CD4-positive, alpha-beta T cell (primary cell): ENCODE measurements at regions not wholly inside any gene's neighbourhood (a gene's known extent, or its start where the extent isn't known, plus 50 kb on each side); places are given as distances from the start of the nearest gene placed in this dataset.

Source experiments
- ATAC-seq: fragments of 200-7000 bp; cut with Tn5 transposase; one replicate; pipeline ENCODE4 v1.10.0; 2022; ENCODE audit warnings: mild to moderate bottlenecking; ENCODE audit not compliant: poor library complexity
- CTCF ChIA-PET: fragments of 350-600 bp; sonication (Branson Sonifier 250); formaldehyde crosslinking; loops from one replicate; lab custom pipeline; 2021; ENCODE audit warnings: antibody characterized with exemption, inconsistent platforms; lab: Charles Lee
- POLR2A ChIA-PET: fragments of 350-600 bp; sonication (Branson Sonifier 250); formaldehyde crosslinking; loops from one replicate; lab custom pipeline; 2021; ENCODE audit warnings: antibody characterized with exemption, inconsistent platforms; lab: Charles Lee
- DNase-seq, 14 experiments: peaks; one replicate each; pipeline ENCODE4 v3.0.0-alpha.2; 2013 to 2020; ENCODE audit warnings: mixed read lengths in 2 of 14
- H3K27ac ChIP-seq, 2 donors: one replicate each; pipeline versions ENCODE4 v1.5.1 to v1.7.0; 2013; ENCODE audit warnings: low read length in 2 of 2, low read depth in 1 of 2, mild to moderate bottlenecking in 1 of 2
- H3K27me3 ChIP-seq, 2 experiments: 1 replicate in 1 of 2; 2 replicates in 1 of 2; pipeline versions ENCODE4 v1.6.1 to v1.7.0; 2013; ENCODE audit warnings: low read length in 2 of 2, control low read depth in 1 of 2, mild to moderate bottlenecking in 1 of 2, moderate library complexity in 1 of 2; ENCODE audit not compliant: insufficient read depth in 2 of 2, control insufficient read depth in 1 of 2
- H3K36me3 ChIP-seq: one replicate; pipeline ENCODE4 v1.6.1; 2013; ENCODE audit warnings: low read length, control low read depth; ENCODE audit not compliant: insufficient read depth
- H3K4me1 ChIP-seq: one replicate; pipeline ENCODE4 v1.6.1; 2013; ENCODE audit warnings: low read length, control low read depth; ENCODE audit not compliant: insufficient read depth
- H3K4me3 ChIP-seq: one replicate; pipeline ENCODE4 v1.5.1; 2013; ENCODE audit warnings: mild to moderate bottlenecking, low read length, moderate library complexity
- H3K9me3 ChIP-seq, 2 experiments: 1 replicate in 1 of 2; 2 replicates in 1 of 2; pipeline versions ENCODE4 v1.6.1 to v1.7.0; 2013; ENCODE audit warnings: low read length in 2 of 2, mild to moderate bottlenecking in 2 of 2, control low read depth in 1 of 2, moderate library complexity in 1 of 2; ENCODE audit not compliant: control insufficient read depth in 1 of 2, insufficient read depth in 1 of 2
- H3K27ac Mint-ChIP-seq: one replicate; pipeline ENCODE4 v1.8.0; 2020; ENCODE audit warnings: mixed read lengths
- H3K27me3 Mint-ChIP-seq: one replicate; pipeline ENCODE4 v1.8.0; 2021; ENCODE audit warnings: mixed read lengths
- H3K36me3 Mint-ChIP-seq: one replicate; pipeline ENCODE4 v1.8.0; 2021; ENCODE audit warnings: low read depth, mixed read lengths
- H3K4me1 Mint-ChIP-seq: one replicate; pipeline ENCODE4 v1.8.0; 2021; ENCODE audit warnings: low read depth, mixed read lengths
- H3K4me3 Mint-ChIP-seq: one replicate; pipeline ENCODE4 v1.8.0; 2020; ENCODE audit warnings: mild to moderate bottlenecking, mixed read lengths
- H3K9me3 Mint-ChIP-seq: one replicate; pipeline ENCODE4 v1.8.0; 2020; ENCODE audit warnings: mixed read lengths
- CTCF ChIP-seq: fragments of 200-600 bp; IDR thresholded peaks from one replicate; pipeline ENCODE4 v1.8.0; 2022; ENCODE audit warnings: antibody characterized with exemption, mild to moderate bottlenecking
- intact Hi-C, 2 experiments: fragments of 100-400 bp; cut with DNase I in 1 of 2; cut with micrococcal nuclease in 1 of 2; formaldehyde crosslinking; loops; one replicate each; pipeline versions ENCODE4 v1.15.1 to v1.9.0; 2023 to 2025; cut with DNase I, micrococcal nuclease

GRCh38 chr6:139586273-139586672 is 211.8 kb upstream of the CITED2 start:
- no peak overlapping the region for H3K27ac ChIP-seq
- no peak overlapping the region for H3K27ac Mint-ChIP-seq
- H3K27me3 Mint-ChIP-seq: peaks cover 17% of the 10 kb centered on the region
- no peaks in the 10 kb centered on the region for H3K36me3 ChIP-seq
- ATAC-seq (no peak), DNase-seq (no peak)
- H3K4me1 Mint-ChIP-seq: peaks cover 3% of the 10 kb centered on the region
- CTCF ChIA-PET: no interaction called here
- no peaks in the 10 kb centered on the region for H3K9me3 ChIP-seq
- intact Hi-C loops: no loop called here
- H3K4me1 ChIP-seq: no peaks in the 10 kb centered on the region
- no peaks in the 10 kb centered on the region for H3K9me3 Mint-ChIP-seq
- H3K27me3 ChIP-seq: no peaks in the 10 kb centered on the region
- POLR2A ChIA-PET: no interaction called here
- no peaks in the 10 kb centered on the region for H3K36me3 Mint-ChIP-seq
- H3K4me3 ChIP-seq: no peak overlapping the region
- H3K4me3 Mint-ChIP-seq: no peak overlapping the region
- no peak for TF ChIP-seq CTCF

DNA sequence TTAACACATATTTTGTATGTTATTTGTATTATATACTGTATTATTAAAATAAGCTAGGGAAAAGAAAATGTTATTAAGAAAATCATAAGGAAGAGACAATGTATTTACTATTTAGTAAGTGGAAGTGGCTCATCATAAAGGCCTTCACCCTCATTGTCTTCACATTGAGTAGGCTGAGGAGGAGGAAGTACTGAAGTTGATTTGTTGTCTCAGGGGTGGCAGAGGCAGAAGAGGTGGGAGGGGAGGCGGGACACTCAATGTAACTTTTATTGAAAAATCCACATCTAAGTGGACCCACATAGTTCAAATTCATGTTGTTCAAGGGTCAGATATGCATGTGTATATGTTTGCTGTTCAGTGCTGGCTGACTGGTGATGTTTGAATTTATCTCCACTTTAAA is 210.2 kb upstream of the CITED2 start:
- Histone ChIP-seq H3K27ac (no peak overlapping the region), H3K36me3 (no peaks in the 10 kb centered on the region), H3K9me3 (no peaks in the 10 kb centered on the region), H3K4me3 (no peak overlapping the region), H3K27me3 (no peaks in the 10 kb centered on the region), H3K4me1 (peaks cover 10% of the 10 kb centered on the region)
- no peaks in the 10 kb centered on the region for H3K36me3 Mint-ChIP-seq
- H3K27me3 Mint-ChIP-seq: peaks cover 6% of the 10 kb centered on the region
- DNase-seq (no peak), ATAC-seq (no peak)
- POLR2A ChIA-PET: no interaction called here
- H3K27ac Mint-ChIP-seq: no peak overlapping the region
- H3K4me1 Mint-ChIP-seq: peaks cover 18% of the 10 kb centered on the region
- TF ChIP-seq CTCF: no peak
- intact Hi-C loops: no loop called here
- no peaks in the 10 kb centered on the region for H3K9me3 Mint-ChIP-seq
- CTCF ChIA-PET: no interaction called here
- H3K4me3 Mint-ChIP-seq: no peak overlapping the region

DNA sequence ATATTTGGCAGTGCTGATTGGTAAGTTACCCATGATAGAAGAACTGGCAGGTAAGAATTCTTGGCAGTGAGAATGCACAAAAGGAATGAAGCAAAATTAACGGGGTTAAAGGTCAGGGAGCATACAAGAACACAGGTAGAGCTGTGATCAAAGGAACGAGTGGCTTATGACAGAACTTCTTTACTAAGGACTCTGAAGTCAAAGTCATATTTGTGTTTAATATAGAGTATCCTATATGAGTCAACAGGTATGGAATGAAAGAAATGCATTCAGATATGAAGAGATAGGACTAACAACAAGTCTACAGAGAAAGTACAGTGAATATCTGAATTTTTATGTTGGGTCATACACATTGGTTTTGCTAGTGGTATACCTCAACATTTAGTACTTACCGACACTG is 209.0 kb upstream of the CITED2 start:
- Mint-ChIP-seq H3K9me3 (no peaks in the 10 kb centered on the region), H3K36me3 (no peaks in the 10 kb centered on the region), H3K4me3 (no peak overlapping the region), H3K27ac (no peak overlapping the region), H3K4me1 (peaks cover 20% of the 10 kb centered on the region), H3K27me3 (peaks cover 6% of the 10 kb centered on the region)
- Histone ChIP-seq H3K4me3 (no peak overlapping the region), H3K27me3 (no peaks in the 10 kb centered on the region), H3K4me1 (peaks cover 10% of the 10 kb centered on the region), H3K9me3 (no peaks in the 10 kb centered on the region), H3K36me3 (no peaks in the 10 kb centered on the region), H3K27ac (no peak overlapping the region)
- no peak for TF ChIP-seq CTCF
- POLR2A ChIA-PET: no interaction called here
- ATAC-seq (no peak), DNase-seq (no peak)
- intact Hi-C loops: no loop called here
- CTCF ChIA-PET: no interaction called here
